Fibroblast of lung (primary cell): ENCODE measurements at regions not wholly inside any gene's neighbourhood (a gene's known extent, or its start where the extent isn't known, plus 50 kb on each side); places are given as distances from the start of the nearest gene placed in this dataset.
"Not testable (repeated sequence)": the region's sequence is repeated elsewhere in the genome, so short reads cannot be mapped to it uniquely, and the experiment has no call there.

Experiments
- DNase-seq, 2 donors: peaks; one replicate each; pipeline versions ENCODE4 v3.0.0 to v3.0.0-alpha.2; 2010; ENCODE audit warnings: low read depth in 2 of 2
- H2AFZ ChIP-seq: 2 replicates; pipeline ENCODE4 v1.5.1; 2012; ENCODE audit warnings: low read length, control low read depth, inconsistent platforms
- H3K27ac ChIP-seq: 2 replicates; pipeline ENCODE4 v1.5.1; 2011; ENCODE audit warnings: low read length, control low read depth; ENCODE audit not compliant: insufficient read depth
- H3K27me3 ChIP-seq: 2 replicates; pipeline ENCODE4 v1.5.1; 2011; ENCODE audit warnings: mild to moderate bottlenecking, low read length; ENCODE audit not compliant: control insufficient read depth, insufficient read depth
- H3K36me3 ChIP-seq: 2 replicates; pipeline ENCODE4 v1.5.1; 2011; ENCODE audit warnings: low read length; ENCODE audit not compliant: control insufficient read depth, insufficient read depth
- H3K4me1 ChIP-seq: 2 replicates; pipeline ENCODE4 v1.5.1; 2011; ENCODE audit warnings: low read length; ENCODE audit not compliant: control insufficient read depth, insufficient read depth; ENCODE audit errors: extremely low read depth
- H3K4me2 ChIP-seq: 2 replicates; pipeline ENCODE4 v1.5.1; 2011; ENCODE audit warnings: low read length, control low read depth; ENCODE audit not compliant: insufficient read depth; ENCODE audit errors: extremely low read depth
- H3K4me3 ChIP-seq, 4 experiments: fragments of 200-600 bp in 1 of 4; sonication (generic) in 1 of 4; replicated peaks in 1 of 4; 2 replicates each; pipeline ENCODE4 v1.5.1; 2011 to 2016; ENCODE audit warnings: low read length in 4 of 4, low read depth in 3 of 4, mild to moderate bottlenecking in 3 of 4, control low read depth in 2 of 4, inconsistent platforms in 1 of 4, mixed read lengths in 1 of 4; ENCODE audit not compliant: insufficient read depth in 1 of 4; ENCODE audit errors: control extremely low read depth in 1 of 4
- H3K79me2 ChIP-seq: 2 replicates; pipeline ENCODE4 v1.5.1; 2012; ENCODE audit warnings: mild to moderate bottlenecking, low read length, inconsistent platforms; ENCODE audit not compliant: control insufficient read depth, insufficient read depth
- H3K9ac ChIP-seq: 2 replicates; pipeline ENCODE4 v1.5.1; 2011; ENCODE audit warnings: mild to moderate bottlenecking, low read length, control low read depth; ENCODE audit not compliant: insufficient read depth
- H3K9me3 ChIP-seq: 2 replicates; pipeline ENCODE4 v1.5.1; 2012; ENCODE audit warnings: low read depth, low read length; ENCODE audit not compliant: control insufficient read depth, insufficient read depth
- H4K20me1 ChIP-seq: 2 replicates; pipeline ENCODE4 v1.5.1; 2011; ENCODE audit warnings: low read length; ENCODE audit not compliant: control insufficient read depth, insufficient read depth; ENCODE audit errors: extremely low read depth

- H3K27ac ChIP-seq, H3K4me1 ChIP-seq, H3K9ac ChIP-seq, H3K36me3 ChIP-seq, H3K4me2 ChIP-seq, H3K79me2 ChIP-seq, H2AFZ ChIP-seq, H3K9me3 ChIP-seq, H3K27me3 ChIP-seq, H3K4me3 ChIP-seq, DNase-seq, H4K20me1 ChIP-seq: not testable (repeated sequence)
These were observed 155.3 kb downstream of the SYT15 start for GRCh38 chr10:46734262-46734642.

GRCh38 chr10:46739919-46740318 lies 161.0 kb downstream of the SYT15 start:
- H3K4me3 ChIP-seq, H4K20me1 ChIP-seq, H2AFZ ChIP-seq, H3K79me2 ChIP-seq, H3K9ac ChIP-seq, H3K27ac ChIP-seq, H3K27me3 ChIP-seq, DNase-seq, H3K4me1 ChIP-seq, H3K4me2 ChIP-seq, H3K36me3 ChIP-seq, H3K9me3 ChIP-seq: not testable (repeated sequence)

- H3K4me2 ChIP-seq, H3K9ac ChIP-seq, H3K27ac ChIP-seq, H3K9me3 ChIP-seq, H3K27me3 ChIP-seq, H3K4me1 ChIP-seq, H3K36me3 ChIP-seq, H4K20me1 ChIP-seq, H3K79me2 ChIP-seq, DNase-seq, H2AFZ ChIP-seq, H3K4me3 ChIP-seq: not testable (repeated sequence)
These were observed 161.4 kb downstream of the SYT15 start for GRCh38 chr10:46740368-46740767.

- not testable (repeated sequence) for H3K4me2 ChIP-seq, H3K9ac ChIP-seq, H3K9me3 ChIP-seq, H3K36me3 ChIP-seq, H3K79me2 ChIP-seq, H3K4me1 ChIP-seq, H3K4me3 ChIP-seq, DNase-seq, H3K27me3 ChIP-seq, H4K20me1 ChIP-seq, H3K27ac ChIP-seq, H2AFZ ChIP-seq
These were observed 162.2 kb upstream of the PTPN20 start for GRCh38 chr10:46749003-46749402.

- H3K27me3 ChIP-seq, H3K4me2 ChIP-seq, H4K20me1 ChIP-seq, H2AFZ ChIP-seq, H3K9ac ChIP-seq, H3K9me3 ChIP-seq, H3K4me3 ChIP-seq, H3K27ac ChIP-seq, H3K79me2 ChIP-seq, DNase-seq, H3K36me3 ChIP-seq, H3K4me1 ChIP-seq: not testable (repeated sequence)
These were observed 161.8 kb upstream of the PTPN20 start for GRCh38 chr10:46749470-46749869.

- H3K9me3 ChIP-seq, H3K27ac ChIP-seq, H4K20me1 ChIP-seq, H3K9ac ChIP-seq, H3K4me1 ChIP-seq, H3K4me3 ChIP-seq, H3K79me2 ChIP-seq, H3K4me2 ChIP-seq, H2AFZ ChIP-seq, H3K36me3 ChIP-seq, H3K27me3 ChIP-seq, DNase-seq: not testable (repeated sequence)
These were observed 157.5 kb upstream of the PTPN20 start for GRCh38 chr10:46753763-46754162.

GRCh38 chr10:46761471-46761870 lies 149.8 kb upstream of the PTPN20 start:
- H3K4me1 ChIP-seq, H3K4me3 ChIP-seq, DNase-seq, H2AFZ ChIP-seq, H3K9ac ChIP-seq, H3K27me3 ChIP-seq, H3K4me2 ChIP-seq, H3K9me3 ChIP-seq, H3K79me2 ChIP-seq, H4K20me1 ChIP-seq, H3K27ac ChIP-seq, H3K36me3 ChIP-seq: not testable (repeated sequence)
